Adrenal gland (tissue), 9 donors: ENCODE measurements at regions not wholly inside any gene's neighbourhood (a gene's known extent, or its start where the extent isn't known, plus 50 kb on each side); places are given as distances from the start of the nearest gene placed in this dataset.

Source experiments
- DNase-seq, 7 donors: peaks; one replicate each; pipeline ENCODE4 v3.0.0-alpha.2; 2019 to 2020
- H3K27ac ChIP-seq, 5 donors: fragments of 200-600 bp; sonication (generic) in 4 of 5; 1 replicate in 3 of 5; 2 replicates in 2 of 5; pipeline versions ENCODE4 v1.5.1 to v1.8.0; 2016 to 2020; ENCODE audit warnings: mild to moderate bottlenecking in 1 of 5
- H3K27me3 ChIP-seq: fragments of 200-600 bp; 2 replicates; pipeline ENCODE4 v1.8.0; 2021
- H3K36me3 ChIP-seq, 2 donors: fragments of 200-600 bp; replicated peaks in 1 of 2; 1 replicate in 1 of 2; 2 replicates in 1 of 2; pipeline versions ENCODE4 v1.5.1 to v1.8.0; 2018 to 2022
- H3K4me1 ChIP-seq, 2 donors: fragments of 200-600 bp; replicated peaks in 1 of 2; 1 replicate in 1 of 2; 2 replicates in 1 of 2; pipeline versions ENCODE4 v1.5.1 to v1.8.0; 2018 to 2021
- H3K4me3 ChIP-seq, 4 donors: fragments of 200-600 bp; sonication (generic) in 3 of 4; one replicate each; pipeline ENCODE4 v1.5.1; 2016 to 2018
- H3K9me3 ChIP-seq, 3 donors: fragments of 200-600 bp; sonication (generic) in 1 of 3; replicated peaks in 1 of 3; 1 replicate in 2 of 3; 2 replicates in 1 of 3; pipeline versions ENCODE4 v1.5.1 to v1.8.0; 2016 to 2021
- CTCF ChIP-seq, 6 experiments: fragments of 450-650 bp in 4 of 6; fragments of 200-600 bp in 2 of 6; sonication (generic) in 1 of 6; IDR thresholded peaks; 1 replicate in 5 of 6; 2 replicates in 1 of 6; pipeline versions ENCODE4 v1.5.1 to v1.8.0; 2016 to 2021; ENCODE audit warnings: antibody characterized with exemption in 6 of 6, mild to moderate bottlenecking in 2 of 6, moderate library complexity in 1 of 6
- POLR2A ChIP-seq, 2 donors: fragments of 450-650 bp; IDR thresholded peaks; one replicate each; pipeline ENCODE4 v1.6.1; 2017; ENCODE audit warnings: antibody characterized with exemption in 2 of 2, mild to moderate bottlenecking in 2 of 2, moderate library complexity in 1 of 2
- WGBS, 4 donors: extraction: QIAGEN DNeasy Blood & Tissue Kit in 2 of 4; methylation state at CpG; one replicate each; pipeline versions ENCODE4 v1.1.5 to v1.1.7; 2013 to 2017; 5-methylcytosine and 5-hydroxymethylcytosine counted together
- intact Hi-C, 2 donors: fragments of 100-400 bp; cut with DNase I; formaldehyde crosslinking; loops; one replicate each; pipeline versions ENCODE4 v1.14.1 to v1.15.0; 2022 to 2023
- donor health status: healthy with polysubstance abuse.
- donor health status: Bipolar disorder and iron deficiency.
- donor health status: DM: yes; HTN: yes; CAD: no.
- donor health status: DM: no; HTN: no; CAD: no.
- donor health status: DM: no; HTN: no; CAD: no.

GRCh38 chr2:150946831-150947230, 314.8 kb downstream of the RBM43 start:
- DNase-seq = no peak
- intact Hi-C loops = no loop called here
- Histone ChIP-seq H3K36me3 (no peaks in the 10 kb centered on the region), H3K4me1 (no peaks in the 10 kb centered on the region), H3K27me3 (no peaks in the 10 kb centered on the region), H3K9me3 (peaks cover 0 to 5% (median 0%) of the 10 kb centered on the region in 3 donors), H3K4me3 (no peak overlapping the region), H3K27ac (no peak overlapping the region)
- TF ChIP-seq CTCF (IDR thresholded peaks at IDR 0.05) = no peak
- TF ChIP-seq POLR2A (IDR thresholded peaks at IDR 0.05) = no peak

DNA sequence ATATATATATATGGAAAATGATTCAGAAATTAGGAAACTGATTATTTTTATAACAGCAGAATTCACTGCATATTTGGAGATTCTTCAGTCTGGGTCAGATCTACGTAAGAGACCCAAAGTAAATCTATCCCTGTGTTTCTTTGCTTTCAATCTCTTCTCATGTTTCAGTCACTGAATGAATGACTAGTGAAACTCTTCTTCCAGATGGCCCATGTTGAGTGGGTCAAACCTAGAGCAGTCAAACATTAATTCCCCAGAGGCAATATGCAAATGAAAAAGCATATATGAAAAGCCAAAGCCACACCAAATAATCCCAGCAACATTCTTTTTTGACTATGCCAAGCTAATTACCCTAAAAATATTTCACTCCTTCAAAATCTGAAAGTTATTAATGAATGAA, 317.3 kb downstream of the RBM43 start:
- no peak for DNase-seq
- WGBS, 4 donors = 88 to 100% (median 95%) methylated on average over 1 of the region's 1 CpG
- TF ChIP-seq CTCF (IDR thresholded peaks at IDR 0.05) = no peak
- no peak for TF ChIP-seq POLR2A (IDR thresholded peaks at IDR 0.05)
- Histone ChIP-seq H3K27me3 (no peaks in the 10 kb centered on the region), H3K27ac (no peak overlapping the region), H3K9me3 (peaks cover 0 to 5% (median 0%) of the 10 kb centered on the region in 3 donors), H3K4me3 (no peak overlapping the region), H3K4me1 (no peaks in the 10 kb centered on the region), H3K36me3 (no peaks in the 10 kb centered on the region)
- intact Hi-C loops = no loop called here

- WGBS, 4 donors = 66 to 79% (median 70%) methylated on average over 3 of the region's 3 CpGs
- Histone ChIP-seq H3K27ac (peak overlapping the region in 1 of 5 donors; percentile 9), H3K36me3 (no peaks in the 10 kb centered on the region), H3K27me3 (no peaks in the 10 kb centered on the region), H3K4me3 (no peak overlapping the region), H3K4me1 (no peaks in the 10 kb centered on the region), H3K9me3 (no peaks in the 10 kb centered on the region)
- intact Hi-C loops = no loop called here
- TF ChIP-seq POLR2A (IDR thresholded peaks at IDR 0.05) (no peak), CTCF (IDR thresholded peaks at IDR 0.05) (no peak)
- DNase-seq = peak in 1 of 7 donors; percentile 85
These were observed 322.6 kb downstream of the RBM43 start for GRCh38 chr2:150939087-150939486.

DNA sequence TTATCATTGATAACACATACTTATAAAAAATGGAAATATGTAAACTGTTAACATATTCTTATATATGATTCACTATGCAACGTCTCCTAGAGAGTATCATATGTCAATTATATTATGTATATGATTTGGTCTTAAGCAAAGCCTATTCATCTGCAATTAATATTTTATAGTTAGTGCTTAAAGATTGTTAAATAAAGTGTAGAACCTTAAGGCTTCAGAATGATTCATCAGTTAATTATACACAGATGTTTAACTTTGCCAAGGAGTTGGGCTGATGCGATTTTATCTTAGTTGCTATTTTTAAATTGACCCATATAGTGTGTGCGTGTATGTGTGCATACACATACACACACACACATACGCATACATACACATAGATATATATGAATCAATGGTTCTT, 323.1 kb downstream of the RBM43 start:
- no peaks in the 10 kb centered on the region for H3K9me3 ChIP-seq
- no peak for DNase-seq
- no peaks in the 10 kb centered on the region for H3K27me3 ChIP-seq
- no peaks in the 10 kb centered on the region for H3K4me1 ChIP-seq
- intact Hi-C loops = no loop called here
- WGBS, 4 donors = 69 to 76% (median 73%) methylated on average over 4 of the region's 4 CpGs
- H3K27ac ChIP-seq = no peak overlapping the region
- H3K36me3 ChIP-seq = no peaks in the 10 kb centered on the region
- H3K4me3 ChIP-seq = no peak overlapping the region
- TF ChIP-seq POLR2A (IDR thresholded peaks at IDR 0.05) (no peak), CTCF (IDR thresholded peaks at IDR 0.05) (no peak)
